Smooth muscle cell (in vitro differentiated cells): ENCODE measurements at regions not wholly inside any gene's neighbourhood (a gene's known extent, or its start where the extent isn't known, plus 50 kb on each side); places are given as distances from the start of the nearest gene placed in this dataset.

ENCODE experiments used
- DNase-seq: peaks from one replicate; lab custom pipeline; 2025; ENCODE audit not compliant: unreplicated experiment; lab: John Stamatoyannopoulos, UW
- H2AFZ ChIP-seq: fragments of 200-600 bp; sonication (generic); 2 replicates; pipeline ENCODE4 v1.6.0; 2016; ENCODE audit warnings: antibody characterized with exemption, low read depth, mild to moderate bottlenecking
- H3F3A ChIP-seq: fragments of 200-600 bp; sonication (generic); 2 replicates; pipeline ENCODE4 v1.6.0; 2017; ENCODE audit warnings: antibody characterized with exemption, low read depth
- H3K27ac ChIP-seq: fragments of 200-600 bp; sonication (generic); 2 replicates; pipeline ENCODE4 v1.5.1; 2016; ENCODE audit warnings: low read depth, mild to moderate bottlenecking
- H3K27me3 ChIP-seq: fragments of 200-600 bp; sonication (generic); 2 replicates; pipeline ENCODE4 v1.6.1; 2016; ENCODE audit warnings: low read depth, mild to moderate bottlenecking
- H3K36me3 ChIP-seq: fragments of 200-600 bp; sonication (generic); 2 replicates; pipeline ENCODE4 v1.5.1; 2016; ENCODE audit warnings: low read depth
- H3K4me1 ChIP-seq: fragments of 200-600 bp; sonication (generic); 2 replicates; pipeline ENCODE4 v1.5.1; 2016; ENCODE audit warnings: low read depth
- H3K4me2 ChIP-seq: fragments of 200-600 bp; sonication (generic); 2 replicates; pipeline ENCODE4 v1.6.0; 2016; ENCODE audit warnings: mild to moderate bottlenecking
- H3K4me3 ChIP-seq: fragments of 200-600 bp; sonication (generic); 2 replicates; pipeline ENCODE4 v1.5.1; 2016; ENCODE audit warnings: mild to moderate bottlenecking
- H3K79me2 ChIP-seq: fragments of 200-600 bp; sonication (generic); 2 replicates; pipeline ENCODE4 v1.6.0; 2016; ENCODE audit warnings: low read depth, mild to moderate bottlenecking
- H3K9ac ChIP-seq: fragments of 200-600 bp; sonication (generic); 2 replicates; pipeline ENCODE4 v1.6.0; 2016; ENCODE audit warnings: low read depth
- H3K9me3 ChIP-seq: fragments of 200-600 bp; sonication (generic); replicated peaks from 2 replicates; pipeline ENCODE4 v1.5.1; 2016; ENCODE audit warnings: low read depth
- H4K20me1 ChIP-seq: fragments of 200-600 bp; sonication (generic); 2 replicates; pipeline ENCODE4 v1.6.0; 2016; ENCODE audit warnings: low read depth
- CTCF ChIP-seq: fragments of 200-600 bp; sonication (generic); IDR thresholded peaks from 2 replicates; pipeline ENCODE4 v1.5.1; 2017; ENCODE audit warnings: borderline replicate concordance, mild to moderate bottlenecking, antibody characterized with exemption; ENCODE audit not compliant: insufficient read depth, poor library complexity, severe bottlenecking
- WGBS: methylation state at CpG from one replicate; pipeline ENCODE4 v1.1.7; 2016; ENCODE audit warnings: low lambda C conversion rate; 5-methylcytosine and 5-hydroxymethylcytosine counted together

- Histone ChIP-seq H3K36me3 (no peaks in the 10 kb centered on the region), H2AFZ (no peak overlapping the region), H3K27me3 (no peaks in the 10 kb centered on the region), H3K9ac (no peak overlapping the region), H3K27ac (no peak overlapping the region), H3K9me3 (no peaks in the 10 kb centered on the region), H3F3A (no peaks in the 10 kb centered on the region), H3K4me2 (no peak overlapping the region), H3K4me3 (no peak overlapping the region), H4K20me1 (no peaks in the 10 kb centered on the region), H3K4me1 (peaks cover 12% of the 10 kb centered on the region), H3K79me2 (no peaks in the 10 kb centered on the region)
- 83% methylated on average over 1 of the region's 1 CpG for WGBS
- no peak for TF ChIP-seq CTCF
- DNase-seq: no peak
Observed at GRCh38 chr21:19695796-19696195, 1292.2 kb upstream of the TMPRSS15 start.

GRCh38 chr21:19700476-19700875 lies 1296.9 kb upstream of the TMPRSS15 start:
- Histone ChIP-seq H3K27me3 (no peaks in the 10 kb centered on the region), H3K9me3 (no peaks in the 10 kb centered on the region), H3K4me1 (no peaks in the 10 kb centered on the region), H4K20me1 (no peaks in the 10 kb centered on the region), H3K36me3 (no peaks in the 10 kb centered on the region), H3K9ac (no peak overlapping the region), H3K4me2 (no peak overlapping the region), H2AFZ (no peak overlapping the region), H3K27ac (no peak overlapping the region), H3K79me2 (no peaks in the 10 kb centered on the region), H3F3A (no peaks in the 10 kb centered on the region), H3K4me3 (no peak overlapping the region)
- DNase-seq: no peak
- no peak for TF ChIP-seq CTCF

GRCh38 chr21:19702726-19703125 lies 1295.5 kb upstream of the NCAM2 start:
- 0% methylated on average over 1 of the region's 1 CpG for WGBS
- H3K9me3 ChIP-seq: no peaks in the 10 kb centered on the region
- H3K79me2 ChIP-seq: no peaks in the 10 kb centered on the region
- no peaks in the 10 kb centered on the region for H3F3A ChIP-seq
- H2AFZ ChIP-seq: no peak overlapping the region
- DNase-seq: no peak
- no peak overlapping the region for H3K27ac ChIP-seq
- no peak overlapping the region for H3K9ac ChIP-seq
- no peak overlapping the region for H3K4me2 ChIP-seq
- no peaks in the 10 kb centered on the region for H3K4me1 ChIP-seq
- TF ChIP-seq CTCF: no peak
- no peaks in the 10 kb centered on the region for H3K27me3 ChIP-seq
- no peak overlapping the region for H3K4me3 ChIP-seq
- no peaks in the 10 kb centered on the region for H4K20me1 ChIP-seq
- H3K36me3 ChIP-seq: no peaks in the 10 kb centered on the region

DNA sequence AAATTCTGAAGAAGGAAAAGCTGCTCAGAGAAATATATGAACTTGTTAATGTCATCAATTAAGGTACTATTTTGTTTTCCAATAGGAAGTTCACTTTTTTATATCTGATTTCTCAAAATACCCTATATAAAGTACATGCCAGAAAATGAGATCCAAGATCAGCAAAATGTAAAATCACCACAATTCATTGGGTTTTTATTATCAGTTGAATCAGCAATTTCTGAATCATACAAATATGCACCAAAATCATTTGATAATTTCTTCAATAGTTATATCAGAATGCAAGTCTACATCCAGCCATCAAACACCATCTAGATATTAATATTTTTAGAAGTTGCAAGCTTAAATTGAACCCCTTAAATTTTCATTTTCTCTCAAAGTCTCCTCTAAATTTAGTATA lies 1293.4 kb upstream of the NCAM2 start:
- Histone ChIP-seq H3K36me3 (no peaks in the 10 kb centered on the region), H3F3A (no peaks in the 10 kb centered on the region), H2AFZ (no peak overlapping the region), H3K27me3 (no peaks in the 10 kb centered on the region), H3K9me3 (no peaks in the 10 kb centered on the region), H4K20me1 (no peaks in the 10 kb centered on the region), H3K4me2 (no peak overlapping the region), H3K79me2 (no peaks in the 10 kb centered on the region), H3K4me3 (no peak overlapping the region), H3K9ac (no peak overlapping the region), H3K27ac (no peak overlapping the region), H3K4me1 (no peaks in the 10 kb centered on the region)
- no peak for DNase-seq
- TF ChIP-seq CTCF: no peak
